ENCODE measurements at regions not wholly inside any gene's neighbourhood (a gene's known extent, or its start where the extent isn't known, plus 50 kb on each side); places are given as distances from the start of the nearest gene placed in this dataset.

DNA sequence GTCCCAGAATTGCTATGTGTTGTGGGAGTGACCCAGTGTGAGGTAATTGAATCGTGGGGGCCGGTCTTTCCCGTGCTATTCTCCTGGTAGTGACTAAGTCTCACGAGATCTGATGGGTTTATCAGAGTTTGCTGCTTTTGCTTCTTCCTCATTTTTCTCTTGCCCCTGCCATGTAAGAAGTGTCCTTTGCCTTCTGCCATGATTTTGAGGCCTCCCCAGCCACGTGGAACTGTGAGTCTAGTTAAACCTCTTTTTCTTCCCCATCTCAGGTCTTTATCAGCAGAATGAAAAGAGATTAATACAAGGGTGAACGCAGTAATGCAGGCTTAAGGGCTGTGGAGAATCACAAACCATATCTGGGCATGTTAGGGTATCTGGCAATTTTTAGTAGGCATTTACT, 624.0 kb downstream of the USP25 start:
- H3K4me3 ChIP-seq (ENCODE audit: low read depth, low read length), result no peak overlapping the region
- TF ChIP-seq, protein P1, sequence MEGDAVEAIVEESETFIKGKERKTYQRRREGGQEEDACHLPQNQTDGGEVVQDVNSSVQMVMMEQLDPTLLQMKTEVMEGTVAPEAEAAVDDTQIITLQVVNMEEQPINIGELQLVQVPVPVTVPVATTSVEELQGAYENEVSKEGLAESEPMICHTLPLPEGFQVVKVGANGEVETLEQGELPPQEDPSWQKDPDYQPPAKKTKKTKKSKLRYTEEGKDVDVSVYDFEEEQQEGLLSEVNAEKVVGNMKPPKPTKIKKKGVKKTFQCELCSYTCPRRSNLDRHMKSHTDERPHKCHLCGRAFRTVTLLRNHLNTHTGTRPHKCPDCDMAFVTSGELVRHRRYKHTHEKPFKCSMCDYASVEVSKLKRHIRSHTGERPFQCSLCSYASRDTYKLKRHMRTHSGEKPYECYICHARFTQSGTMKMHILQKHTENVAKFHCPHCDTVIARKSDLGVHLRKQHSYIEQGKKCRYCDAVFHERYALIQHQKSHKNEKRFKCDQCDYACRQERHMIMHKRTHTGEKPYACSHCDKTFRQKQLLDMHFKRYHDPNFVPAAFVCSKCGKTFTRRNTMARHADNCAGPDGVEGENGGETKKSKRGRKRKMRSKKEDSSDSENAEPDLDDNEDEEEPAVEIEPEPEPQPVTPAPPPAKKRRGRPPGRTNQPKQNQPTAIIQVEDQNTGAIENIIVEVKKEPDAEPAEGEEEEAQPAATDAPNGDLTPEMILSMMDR (IDR thresholded peaks at IDR 0.05; ENCODE audit: insufficient read depth, low read length), result no peak
- no peak for DNase-seq (ENCODE audit: low read depth)

DNA sequence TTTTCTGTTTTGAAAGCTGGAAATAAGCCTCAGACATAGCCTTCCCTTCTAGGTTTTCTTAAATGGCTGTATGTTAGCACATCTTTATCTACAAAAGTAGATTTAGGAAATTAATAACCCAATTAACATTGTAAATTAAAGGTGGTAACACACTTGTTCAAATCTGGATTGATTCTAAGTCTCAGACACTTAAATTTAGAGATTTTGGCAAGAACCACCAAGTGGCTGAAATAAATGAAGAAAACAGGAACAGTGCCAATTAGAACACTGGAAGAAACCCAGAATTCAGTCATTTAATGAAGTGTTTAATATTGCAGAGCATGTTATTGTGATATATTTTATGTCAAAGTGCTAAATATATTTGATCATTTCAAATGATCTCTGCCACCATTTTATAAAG, 628.2 kb downstream of the USP25 start:
- TF ChIP-seq, protein P1 (IDR thresholded peaks at IDR 0.05; ENCODE audit: insufficient read depth, low read length), result no peak
- no peak for DNase-seq (ENCODE audit: low read depth)

DNA sequence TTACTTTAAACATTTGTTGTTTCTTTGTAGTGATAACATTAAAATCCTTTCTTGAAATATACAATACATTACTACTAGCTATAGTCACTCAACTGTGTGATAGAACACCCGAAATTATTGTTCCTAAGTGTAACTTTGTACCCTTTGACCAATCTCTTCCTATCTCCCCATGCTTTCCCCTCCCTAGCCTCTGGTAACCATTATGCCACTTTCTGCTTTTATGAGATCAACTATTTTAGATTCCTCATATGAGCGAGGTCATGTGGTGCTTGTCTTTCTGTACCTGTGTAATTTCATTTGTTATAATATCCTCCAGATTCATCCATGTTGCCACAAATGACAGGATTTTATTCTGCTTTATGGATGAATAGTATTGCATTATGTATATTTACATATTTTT, 629.0 kb downstream of the USP25 start:
- TF ChIP-seq, protein P1 (IDR thresholded peaks at IDR 0.05; ENCODE audit: insufficient read depth, low read length), result no peak
- no peak overlapping the region for H3K4me3 ChIP-seq (ENCODE audit: low read depth, low read length)
- DNase-seq (ENCODE audit: low read depth), result no peak

More for the DNA sequence above, 628.2 kb downstream of the USP25 start:
- no peak overlapping the region for H3K4me3 ChIP-seq (ENCODE audit: low read depth, low read length)

DNA sequence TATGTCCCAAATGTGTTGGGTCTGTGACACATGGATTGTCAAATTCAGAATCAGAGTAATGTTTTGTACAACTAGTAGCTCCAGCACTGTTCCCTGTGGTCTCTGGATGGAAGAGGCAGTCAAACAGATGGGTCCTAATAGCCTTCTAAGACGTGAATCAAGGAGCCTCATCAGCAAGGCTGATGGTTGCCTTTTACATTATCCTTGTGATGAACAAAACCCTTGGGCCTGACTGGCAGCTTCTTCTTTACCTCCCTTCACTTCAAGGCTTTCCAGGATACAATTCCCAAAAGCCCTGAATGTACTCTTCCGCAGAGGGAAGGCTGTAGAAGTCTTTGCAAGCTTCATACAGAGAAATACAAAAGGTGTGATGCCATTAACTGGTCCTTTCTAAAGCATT, 633.3 kb downstream of the USP25 start:
- TF ChIP-seq, protein P1 (IDR thresholded peaks at IDR 0.05; ENCODE audit: insufficient read depth, low read length), result no peak
- H3K4me3 ChIP-seq (ENCODE audit: low read depth, low read length), result no peak overlapping the region
- DNase-seq (ENCODE audit: low read depth), result no peak

DNA sequence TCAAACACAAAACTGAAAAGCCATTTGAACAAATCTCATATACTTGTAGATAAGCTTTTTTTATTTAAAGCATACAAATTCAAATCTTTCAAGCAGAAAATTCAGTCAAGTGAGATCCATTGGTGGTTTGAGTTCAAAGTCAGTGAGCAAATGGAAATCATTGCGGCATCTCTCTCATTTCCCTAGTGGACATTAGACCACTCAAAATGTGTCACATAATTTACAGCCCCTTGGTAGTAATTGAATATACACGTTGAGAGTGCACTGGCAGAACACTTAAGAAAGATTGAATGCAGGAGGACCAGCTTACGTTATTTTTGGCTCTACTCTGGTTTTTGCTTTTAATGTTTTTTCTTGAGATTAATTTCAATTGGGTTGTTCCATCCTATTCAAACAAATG, 633.7 kb downstream of the USP25 start:
- TF ChIP-seq, protein P1 (IDR thresholded peaks at IDR 0.05; ENCODE audit: insufficient read depth, low read length), result no peak
- H3K4me3 ChIP-seq (ENCODE audit: low read depth, low read length), result no peak overlapping the region
- no peak for DNase-seq (ENCODE audit: low read depth)

DNA sequence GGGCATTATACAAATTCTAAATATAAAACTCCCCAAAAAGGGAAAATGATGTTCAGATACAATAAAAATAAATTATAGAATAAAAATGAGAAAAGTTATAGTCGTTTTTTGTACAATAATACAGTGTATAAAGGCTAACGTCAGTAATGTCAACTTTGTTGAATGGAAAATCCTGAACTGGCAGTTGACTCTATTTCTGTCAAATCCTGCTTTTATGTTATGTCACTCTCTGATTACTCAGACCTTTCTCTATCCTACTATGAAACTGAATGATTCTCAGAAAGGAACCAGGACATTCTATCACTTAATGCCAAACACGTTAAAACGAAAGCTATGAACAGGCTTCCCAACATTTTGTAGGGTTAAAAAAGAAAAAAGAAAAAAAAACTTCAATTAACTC, 636.4 kb downstream of the USP25 start:
- TF ChIP-seq, protein P1 (IDR thresholded peaks at IDR 0.05; ENCODE audit: insufficient read depth, low read length), result no peak
- H3K4me3 ChIP-seq (ENCODE audit: low read depth, low read length), result no peak overlapping the region
- DNase-seq (ENCODE audit: low read depth), result no peak

DNA sequence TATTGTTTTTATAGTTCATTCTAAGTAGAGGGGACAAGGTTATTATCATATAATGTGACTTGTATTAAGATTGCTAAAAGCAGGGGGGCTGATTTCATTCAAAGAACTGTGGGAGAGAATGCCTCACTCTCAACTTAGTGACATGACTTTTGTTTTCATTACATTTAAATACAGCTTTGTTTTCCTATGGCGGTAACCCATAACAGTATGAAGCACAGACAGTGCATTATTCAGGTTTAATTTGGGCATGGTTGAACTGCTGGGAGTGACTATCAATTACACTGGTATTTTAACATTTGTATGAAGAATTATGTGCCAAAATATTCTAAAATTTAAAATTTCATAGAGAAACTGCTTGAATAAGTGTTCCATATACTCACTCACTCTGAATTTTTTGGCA, 637.3 kb downstream of the USP25 start:
- DNase-seq (ENCODE audit: low read depth), result no peak
- no peak overlapping the region for H3K4me3 ChIP-seq (ENCODE audit: low read depth, low read length)
- TF ChIP-seq, protein P1 (IDR thresholded peaks at IDR 0.05; ENCODE audit: insufficient read depth, low read length), result no peak
